Ishikawa (cell line): ENCODE measurements at regions not wholly inside any gene's neighbourhood (a gene's known extent, or its start where the extent isn't known, plus 50 kb on each side); places are given as distances from the start of the nearest gene placed in this dataset.

Source experiments
- CREB1 ChIP-seq: IDR thresholded peaks from 2 replicates; pipeline ENCODE4 v1.6.1; 2012; ENCODE audit warnings: low read depth
- EP300 ChIP-seq: IDR thresholded peaks from 2 replicates; pipeline ENCODE4 v1.6.1; 2012; ENCODE audit warnings: borderline replicate concordance
- NFIC ChIP-seq: IDR thresholded peaks from 2 replicates; pipeline ENCODE4 v1.6.1; 2012
- RAD21 ChIP-seq: IDR thresholded peaks from 2 replicates; pipeline ENCODE4 v1.6.1; 2012; ENCODE audit warnings: low read depth
- TAF1 ChIP-seq: IDR thresholded peaks from 2 replicates; pipeline ENCODE4 v1.6.1; 2012; ENCODE audit warnings: low read depth, mild to moderate bottlenecking

DNA sequence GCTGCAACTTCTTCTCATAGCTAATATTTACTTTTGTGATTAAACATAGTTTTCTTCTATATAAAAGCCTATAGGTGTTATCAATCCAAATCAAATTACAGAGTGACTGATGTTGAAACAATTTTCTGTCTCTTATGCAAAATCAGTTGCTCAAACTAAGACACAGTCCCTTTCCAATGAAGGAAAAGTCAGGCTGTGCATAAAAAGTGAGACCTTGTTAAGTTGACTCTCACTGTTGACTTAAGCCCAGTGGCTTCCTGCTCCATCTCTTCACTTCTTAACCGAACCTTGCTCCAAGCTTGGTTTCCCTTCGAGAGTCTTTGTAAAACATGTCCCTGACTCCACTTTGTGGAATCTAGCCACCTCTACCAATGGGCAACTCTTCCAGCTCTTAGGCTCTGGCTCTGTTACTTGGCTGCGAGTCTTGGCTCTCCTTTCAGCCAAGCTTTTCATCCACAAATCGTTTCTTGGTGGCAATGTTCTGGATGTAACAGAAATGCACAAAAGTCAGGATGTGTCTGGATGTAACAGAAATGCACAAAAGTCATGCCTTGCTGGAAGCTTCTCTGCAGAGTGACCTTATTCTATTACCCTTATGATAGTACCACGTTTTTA, 118.9 kb downstream of the LIG4 start:
- TF ChIP-seq RAD21 (no peak), CREB1 (no peak), EP300 (no peak), NFIC (no peak), TAF1 (no peak)
